ENCODE measurements at regions not wholly inside any gene's neighbourhood (a gene's known extent, or its start where the extent isn't known, plus 50 kb on each side); places are given as distances from the start of the nearest gene placed in this dataset.

DNA sequence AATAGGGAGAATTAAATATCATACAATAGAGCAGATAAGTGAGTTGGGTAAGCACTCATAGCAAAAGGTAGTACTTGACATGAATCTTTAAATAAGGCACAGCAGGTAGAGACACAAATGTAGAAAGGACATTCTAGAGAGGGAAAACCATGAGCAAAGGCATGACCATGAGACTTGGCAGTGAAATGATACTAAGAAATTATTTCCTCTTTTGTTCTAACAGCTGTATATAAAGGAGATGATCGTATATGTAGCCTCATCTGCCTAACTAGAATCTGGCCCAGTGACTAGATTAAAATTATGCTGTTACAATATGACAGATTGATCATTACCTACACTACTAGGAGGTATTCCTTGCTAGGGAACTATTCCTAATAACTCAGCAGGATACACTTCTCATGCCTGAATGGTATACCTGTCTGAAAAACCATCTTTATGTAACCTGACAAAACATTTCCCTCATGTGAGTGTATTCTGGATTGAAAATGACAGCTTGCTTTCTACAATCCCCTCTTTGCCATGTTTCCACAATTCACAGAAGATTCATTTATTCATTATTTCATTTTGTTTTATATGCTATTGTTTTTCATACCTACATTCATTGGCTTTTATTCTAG is 725.7 kb downstream of the C12orf50 start:
- TF ChIP-seq POLR2AphosphoS5 (IDR thresholded peaks at IDR 0.05; ENCODE audit: low read depth, low read length) = no peak
- TF ChIP-seq POLR2A (IDR thresholded peaks at IDR 0.05; ENCODE audit: low read depth, low read length) = no peak
- TF ChIP-seq POU2F2 (IDR thresholded peaks at IDR 0.05; ENCODE audit: low read depth, low read length) = no peak
- TF ChIP-seq TAF1 (IDR thresholded peaks at IDR 0.05; ENCODE audit: low read depth, low read length) = no peak

Data from GM12891 (cell line).